OCI-LY1 (cell line): ENCODE measurements at regions not wholly inside any gene's neighbourhood (a gene's known extent, or its start where the extent isn't known, plus 50 kb on each side); places are given as distances from the start of the nearest gene placed in this dataset.

Experiments used
- H2AFZ ChIP-seq: fragments of 200-600 bp; sonication (generic), shearing (Covaris generic); 2 replicates; pipeline ENCODE4 v1.6.0; 2014; ENCODE audit warnings: antibody characterized with exemption, mild to moderate bottlenecking, low read length
- H3F3A ChIP-seq: fragments of 200-600 bp; sonication (generic), shearing (Covaris generic); 2 replicates; pipeline ENCODE4 v1.6.0; 2014; ENCODE audit warnings: mild to moderate bottlenecking, antibody characterized with exemption, low read length, moderate library complexity; ENCODE audit not compliant: insufficient read depth
- H3K27ac ChIP-seq: fragments of 200-600 bp; sonication (generic); 2 replicates; pipeline ENCODE4 v1.5.1; 2014; ENCODE audit warnings: low read length, mixed run types, mild to moderate bottlenecking, low read depth; ENCODE audit not compliant: poor library complexity, severe bottlenecking
- H3K27me3 ChIP-seq: fragments of 200-600 bp; sonication (generic); 2 replicates; pipeline ENCODE4 v1.6.0; 2014; ENCODE audit warnings: antibody characterized with exemption, mild to moderate bottlenecking, low read length, moderate library complexity; ENCODE audit not compliant: insufficient read depth
- H3K36me3 ChIP-seq: fragments of 200-600 bp; sonication (generic); 2 replicates; pipeline ENCODE4 v1.6.1; 2014; ENCODE audit warnings: mild to moderate bottlenecking, antibody characterized with exemption, low read length, moderate library complexity, mixed read lengths; ENCODE audit not compliant: insufficient read depth
- H3K4me1 ChIP-seq: fragments of 200-600 bp; sonication (generic); 2 replicates; pipeline ENCODE4 v1.5.1; 2014; ENCODE audit warnings: mild to moderate bottlenecking, low read length, moderate library complexity; ENCODE audit not compliant: insufficient read depth, severe bottlenecking
- H3K4me2 ChIP-seq: fragments of 200-600 bp; sonication (generic), shearing (Covaris generic); 2 replicates; pipeline ENCODE4 v1.6.1; 2014; ENCODE audit warnings: low read length
- H3K4me3 ChIP-seq: fragments of 200-600 bp; sonication (generic); 2 replicates; pipeline ENCODE4 v1.5.1; 2014; ENCODE audit warnings: low read length, low read depth, mild to moderate bottlenecking, mixed read lengths; ENCODE audit not compliant: poor library complexity, severe bottlenecking
- H3K79me2 ChIP-seq: fragments of 200-600 bp; shearing (Covaris generic); 2 replicates; pipeline ENCODE4 v1.6.1; 2016; ENCODE audit warnings: mixed run types, low read length, mixed read lengths; ENCODE audit not compliant: insufficient read depth
- H3K9ac ChIP-seq: fragments of 200-600 bp; sonication (generic), shearing (Covaris generic); 2 replicates; pipeline ENCODE4 v1.6.1; 2014; ENCODE audit warnings: mild to moderate bottlenecking, low read length, mixed read lengths
- H3K9me2 ChIP-seq: fragments of 200-600 bp; sonication (generic), shearing (Covaris generic); 2 replicates; pipeline ENCODE4 v1.6.1; 2014; ENCODE audit warnings: low read depth, mild to moderate bottlenecking, low read length, mixed read lengths
- H3K9me3 ChIP-seq: fragments of 200-600 bp; shearing (Covaris generic); 2 replicates; pipeline ENCODE4 v1.6.1; 2014; ENCODE audit warnings: low read length, mixed read lengths
- H4K20me1 ChIP-seq: fragments of 200-600 bp; sonication (generic), shearing (Covaris generic); 2 replicates; pipeline ENCODE4 v1.6.0; 2016; ENCODE audit warnings: mild to moderate bottlenecking, low read length; ENCODE audit not compliant: insufficient read depth
- EZH2 ChIP-seq: fragments of 200-600 bp; sonication (generic), shearing (Covaris generic); IDR thresholded peaks from 2 replicates; pipeline ENCODE4 v1.8.0; 2017; ENCODE audit warnings: borderline replicate concordance, mixed run types, mild to moderate bottlenecking, antibody characterized with exemption, low read length, moderate library complexity, mixed read lengths
- TF ChIP-seq, protein P1 (sequence below): fragments of 200-600 bp; sonication (generic), shearing (Covaris generic); IDR thresholded peaks from 2 replicates; pipeline ENCODE4 v1.5.1; 2017; ENCODE audit warnings: mild to moderate bottlenecking, antibody characterized with exemption, low read length, moderate library complexity, mixed read lengths

DNA sequence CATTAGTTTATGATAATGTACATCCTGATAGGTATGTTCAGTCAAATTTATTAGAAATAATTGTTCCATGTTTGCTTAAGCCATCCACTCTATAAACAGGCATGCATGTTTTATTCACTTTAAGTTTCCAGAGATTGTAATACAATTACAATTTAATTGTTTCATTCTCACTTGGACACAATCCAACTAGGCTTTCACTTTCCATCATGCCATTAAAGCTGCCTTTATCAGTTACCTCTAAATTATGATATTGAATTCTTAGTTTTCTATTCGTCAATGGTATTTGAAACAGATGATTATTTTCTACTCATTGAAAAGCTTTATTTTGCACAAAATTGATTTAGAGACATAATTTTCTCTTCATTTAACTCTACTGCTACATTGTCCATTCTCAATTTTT, 1196.3 kb downstream of the RAPGEF2 start:
- Histone ChIP-seq H3K4me2 (no peak overlapping the region), H3K9me2 (no peaks in the 10 kb centered on the region), H2AFZ (no peak overlapping the region), H3K79me2 (no peaks in the 10 kb centered on the region), H3K9ac (no peak overlapping the region), H3K9me3 (no peaks in the 10 kb centered on the region), H3K27ac (no peak overlapping the region), H3F3A (no peaks in the 10 kb centered on the region), H3K4me3 (no peak overlapping the region), H4K20me1 (no peaks in the 10 kb centered on the region), H3K27me3 (no peaks in the 10 kb centered on the region), H3K4me1 (no peaks in the 10 kb centered on the region), H3K36me3 (no peaks in the 10 kb centered on the region)
- TF ChIP-seq, protein P1, sequence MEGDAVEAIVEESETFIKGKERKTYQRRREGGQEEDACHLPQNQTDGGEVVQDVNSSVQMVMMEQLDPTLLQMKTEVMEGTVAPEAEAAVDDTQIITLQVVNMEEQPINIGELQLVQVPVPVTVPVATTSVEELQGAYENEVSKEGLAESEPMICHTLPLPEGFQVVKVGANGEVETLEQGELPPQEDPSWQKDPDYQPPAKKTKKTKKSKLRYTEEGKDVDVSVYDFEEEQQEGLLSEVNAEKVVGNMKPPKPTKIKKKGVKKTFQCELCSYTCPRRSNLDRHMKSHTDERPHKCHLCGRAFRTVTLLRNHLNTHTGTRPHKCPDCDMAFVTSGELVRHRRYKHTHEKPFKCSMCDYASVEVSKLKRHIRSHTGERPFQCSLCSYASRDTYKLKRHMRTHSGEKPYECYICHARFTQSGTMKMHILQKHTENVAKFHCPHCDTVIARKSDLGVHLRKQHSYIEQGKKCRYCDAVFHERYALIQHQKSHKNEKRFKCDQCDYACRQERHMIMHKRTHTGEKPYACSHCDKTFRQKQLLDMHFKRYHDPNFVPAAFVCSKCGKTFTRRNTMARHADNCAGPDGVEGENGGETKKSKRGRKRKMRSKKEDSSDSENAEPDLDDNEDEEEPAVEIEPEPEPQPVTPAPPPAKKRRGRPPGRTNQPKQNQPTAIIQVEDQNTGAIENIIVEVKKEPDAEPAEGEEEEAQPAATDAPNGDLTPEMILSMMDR = no peak
- TF ChIP-seq EZH2 = no peak

DNA sequence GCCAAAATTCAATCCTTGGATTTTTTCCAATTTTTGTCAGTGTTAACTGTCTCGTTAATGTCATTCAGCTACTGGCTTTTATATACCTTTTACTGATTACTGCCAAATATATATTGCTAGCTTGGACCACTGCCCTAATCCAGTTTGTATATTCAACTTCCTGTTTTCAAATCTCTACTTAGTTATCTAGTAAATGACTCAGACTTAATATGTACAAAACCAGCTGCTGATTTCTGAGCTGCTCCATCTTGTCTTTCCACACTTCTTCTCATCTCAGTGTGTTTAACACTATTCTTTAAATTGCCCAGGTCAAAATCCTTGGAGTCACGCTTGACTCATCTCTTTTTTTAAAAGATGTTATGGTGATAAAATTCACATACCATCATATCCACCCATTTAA, 1196.7 kb downstream of the RAPGEF2 start:
- Histone ChIP-seq H3K9me3 (no peaks in the 10 kb centered on the region), H3K4me2 (no peak overlapping the region), H3K27ac (no peak overlapping the region), H3K4me1 (no peaks in the 10 kb centered on the region), H2AFZ (no peak overlapping the region), H3F3A (no peaks in the 10 kb centered on the region), H3K27me3 (no peaks in the 10 kb centered on the region), H4K20me1 (no peaks in the 10 kb centered on the region), H3K9ac (no peak overlapping the region), H3K79me2 (no peaks in the 10 kb centered on the region), H3K36me3 (no peaks in the 10 kb centered on the region), H3K4me3 (no peak overlapping the region), H3K9me2 (no peaks in the 10 kb centered on the region)
- no peak for TF ChIP-seq EZH2
- TF ChIP-seq, protein P1 = no peak

GRCh38 chr4:160316036-160316435, 1213.2 kb downstream of the RAPGEF2 start:
- Histone ChIP-seq H2AFZ (no peak overlapping the region), H3K4me1 (no peaks in the 10 kb centered on the region), H3K27me3 (no peaks in the 10 kb centered on the region), H3K36me3 (no peaks in the 10 kb centered on the region), H3K79me2 (no peaks in the 10 kb centered on the region), H4K20me1 (no peaks in the 10 kb centered on the region), H3K9me3 (no peaks in the 10 kb centered on the region), H3K4me3 (no peak overlapping the region), H3K27ac (no peak overlapping the region), H3K4me2 (no peak overlapping the region), H3K9ac (no peak overlapping the region), H3K9me2 (no peaks in the 10 kb centered on the region), H3F3A (no peaks in the 10 kb centered on the region)
- no peak for TF ChIP-seq EZH2
- TF ChIP-seq, protein P1 = no peak
